ENCODE measurements at regions not wholly inside any gene's neighbourhood (a gene's known extent, or its start where the extent isn't known, plus 50 kb on each side); places are given as distances from the start of the nearest gene placed in this dataset.

DNA sequence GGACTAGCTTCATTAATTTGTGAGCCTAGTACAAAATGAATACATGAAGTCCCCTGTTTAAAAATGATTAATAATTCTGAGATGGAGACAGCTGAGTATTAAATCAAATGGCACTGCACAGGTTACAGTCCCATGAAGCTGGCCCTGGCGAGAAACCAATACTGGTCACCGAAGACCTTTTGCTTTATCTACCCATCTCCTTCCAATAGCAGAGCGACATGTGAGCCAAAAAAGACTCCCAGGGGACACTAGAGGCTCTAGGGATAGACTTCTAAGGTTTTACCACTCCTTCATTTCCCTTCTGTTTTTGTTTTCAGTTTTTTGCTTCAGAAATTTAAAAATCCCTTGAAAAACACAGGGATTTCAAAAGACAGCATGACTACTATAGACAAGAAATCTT lies 97.0 kb upstream of the CCSER1 start:
- TF ChIP-seq REST (IDR thresholded peaks at IDR 0.05; ENCODE audit: low read depth, low read length), result no peak
- TF ChIP-seq, protein P1, sequence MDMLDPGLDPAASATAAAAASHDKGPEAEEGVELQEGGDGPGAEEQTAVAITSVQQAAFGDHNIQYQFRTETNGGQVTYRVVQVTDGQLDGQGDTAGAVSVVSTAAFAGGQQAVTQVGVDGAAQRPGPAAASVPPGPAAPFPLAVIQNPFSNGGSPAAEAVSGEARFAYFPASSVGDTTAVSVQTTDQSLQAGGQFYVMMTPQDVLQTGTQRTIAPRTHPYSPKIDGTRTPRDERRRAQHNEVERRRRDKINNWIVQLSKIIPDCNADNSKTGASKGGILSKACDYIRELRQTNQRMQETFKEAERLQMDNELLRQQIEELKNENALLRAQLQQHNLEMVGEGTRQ (IDR thresholded peaks at IDR 0.05; ENCODE audit: borderline replicate concordance, low read depth, low read length), result no peak
- no peak for TF ChIP-seq JUND (IDR thresholded peaks at IDR 0.05)
- TF ChIP-seq, protein P2, sequence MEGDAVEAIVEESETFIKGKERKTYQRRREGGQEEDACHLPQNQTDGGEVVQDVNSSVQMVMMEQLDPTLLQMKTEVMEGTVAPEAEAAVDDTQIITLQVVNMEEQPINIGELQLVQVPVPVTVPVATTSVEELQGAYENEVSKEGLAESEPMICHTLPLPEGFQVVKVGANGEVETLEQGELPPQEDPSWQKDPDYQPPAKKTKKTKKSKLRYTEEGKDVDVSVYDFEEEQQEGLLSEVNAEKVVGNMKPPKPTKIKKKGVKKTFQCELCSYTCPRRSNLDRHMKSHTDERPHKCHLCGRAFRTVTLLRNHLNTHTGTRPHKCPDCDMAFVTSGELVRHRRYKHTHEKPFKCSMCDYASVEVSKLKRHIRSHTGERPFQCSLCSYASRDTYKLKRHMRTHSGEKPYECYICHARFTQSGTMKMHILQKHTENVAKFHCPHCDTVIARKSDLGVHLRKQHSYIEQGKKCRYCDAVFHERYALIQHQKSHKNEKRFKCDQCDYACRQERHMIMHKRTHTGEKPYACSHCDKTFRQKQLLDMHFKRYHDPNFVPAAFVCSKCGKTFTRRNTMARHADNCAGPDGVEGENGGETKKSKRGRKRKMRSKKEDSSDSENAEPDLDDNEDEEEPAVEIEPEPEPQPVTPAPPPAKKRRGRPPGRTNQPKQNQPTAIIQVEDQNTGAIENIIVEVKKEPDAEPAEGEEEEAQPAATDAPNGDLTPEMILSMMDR (IDR thresholded peaks at IDR 0.05), result no peak
- TF ChIP-seq MXI1 (IDR thresholded peaks at IDR 0.05; ENCODE audit: low read depth, low read length), result no peak
- TF ChIP-seq RAD21 (IDR thresholded peaks at IDR 0.05; ENCODE audit: low read length), result no peak
- no peak for TF ChIP-seq POLR2AphosphoS5 (IDR thresholded peaks at IDR 0.05; ENCODE audit: low read depth, low read length)
- TF ChIP-seq MAX (IDR thresholded peaks at IDR 0.05; ENCODE audit: low read depth), result no peak
- no peak for TF ChIP-seq EZH2phosphoT487 (IDR thresholded peaks at IDR 0.05; ENCODE audit: borderline replicate concordance, low read depth)
- no peak for TF ChIP-seq TEAD4 (IDR thresholded peaks at IDR 0.05; ENCODE audit: borderline replicate concordance, insufficient read depth)
- no peak for TF ChIP-seq YY1 (IDR thresholded peaks at IDR 0.05; ENCODE audit: low read depth)

Measured in SK-N-SH (cell line).